ENCODE measurements at regions not wholly inside any gene's neighbourhood (a gene's known extent, or its start where the extent isn't known, plus 50 kb on each side); places are given as distances from the start of the nearest gene placed in this dataset.
A peak's percentile ranks its signal among the peaks of the same experiment; 100 is the strongest.
"Not testable (repeated sequence)": the region's sequence is repeated elsewhere in the genome, so short reads cannot be mapped to it uniquely, and the experiment has no call there.

- Mint-ChIP-seq H3K27me3 (ENCODE audit: unreplicated experiment) (peaks cover 1% of the 10 kb centered on the region), H3K4me3 (ENCODE audit: unreplicated experiment) (no peak overlapping the region), H3K9me3 (ENCODE audit: unreplicated experiment) (peaks cover 19% of the 10 kb centered on the region), H3K27ac (ENCODE audit: unreplicated experiment) (no peak overlapping the region), H3K4me1 (ENCODE audit: unreplicated experiment) (peaks cover 9% of the 10 kb centered on the region), H3K36me3 (ENCODE audit: unreplicated experiment) (no peaks in the 10 kb centered on the region)
- TF ChIP-seq CTCF (IDR thresholded peaks at IDR 0.05) = no peak
- DNase-seq (ENCODE audit: extremely low spot score, unreplicated experiment) = no peak
Measured at GRCh38 chr15:38117781-38118180, 134.9 kb upstream of the SPRED1 start.

GRCh38 chr15:38119865-38120264 is 132.8 kb upstream of the SPRED1 start:
- not testable (repeated sequence) for H3K4me1 Mint-ChIP-seq (ENCODE audit: unreplicated experiment); H3K36me3 Mint-ChIP-seq (ENCODE audit: unreplicated experiment); H3K27me3 Mint-ChIP-seq (ENCODE audit: unreplicated experiment); H3K27ac Mint-ChIP-seq (ENCODE audit: unreplicated experiment); DNase-seq (ENCODE audit: extremely low spot score, unreplicated experiment); H3K4me3 Mint-ChIP-seq (ENCODE audit: unreplicated experiment)
- peaks cover 21% of the 10 kb centered on the region for H3K9me3 Mint-ChIP-seq (ENCODE audit: unreplicated experiment)

- TF ChIP-seq CTCF (IDR thresholded peaks at IDR 0.05) = no peak
- peaks cover 6% of the 10 kb centered on the region for H3K9me3 Mint-ChIP-seq (ENCODE audit: unreplicated experiment)
- no peak for DNase-seq (ENCODE audit: extremely low spot score, unreplicated experiment)
- H3K36me3 Mint-ChIP-seq (ENCODE audit: unreplicated experiment) = no peaks in the 10 kb centered on the region
- H3K27me3 Mint-ChIP-seq (ENCODE audit: unreplicated experiment) = peaks cover 3% of the 10 kb centered on the region
- H3K4me3 Mint-ChIP-seq (ENCODE audit: unreplicated experiment) = no peak overlapping the region
- H3K4me1 Mint-ChIP-seq (ENCODE audit: unreplicated experiment) = peaks cover 33% of the 10 kb centered on the region
- no peak overlapping the region for H3K27ac Mint-ChIP-seq (ENCODE audit: unreplicated experiment)
Measured at GRCh38 chr15:38127306-38127771, 125.3 kb upstream of the SPRED1 start.

- peaks cover 33% of the 10 kb centered on the region for H3K4me1 Mint-ChIP-seq (ENCODE audit: unreplicated experiment)
- H3K36me3 Mint-ChIP-seq (ENCODE audit: unreplicated experiment) = no peaks in the 10 kb centered on the region
- DNase-seq (ENCODE audit: extremely low spot score, unreplicated experiment) = no peak
- no peaks in the 10 kb centered on the region for H3K27me3 Mint-ChIP-seq (ENCODE audit: unreplicated experiment)
- peak overlapping the region; percentile 62 for H3K27ac Mint-ChIP-seq (ENCODE audit: unreplicated experiment)
- no peaks in the 10 kb centered on the region for H3K9me3 Mint-ChIP-seq (ENCODE audit: unreplicated experiment)
- no peak overlapping the region for H3K4me3 Mint-ChIP-seq (ENCODE audit: unreplicated experiment)
- TF ChIP-seq CTCF (IDR thresholded peaks at IDR 0.05) = no peak
Measured at GRCh38 chr15:38128341-38128781, 124.3 kb upstream of the SPRED1 start.

- peaks cover 33% of the 10 kb centered on the region for H3K4me1 Mint-ChIP-seq (ENCODE audit: unreplicated experiment)
- TF ChIP-seq CTCF (IDR thresholded peaks at IDR 0.05) = no peak
- H3K27ac Mint-ChIP-seq (ENCODE audit: unreplicated experiment) = peak overlapping the region; percentile 82
- H3K36me3 Mint-ChIP-seq (ENCODE audit: unreplicated experiment) = no peaks in the 10 kb centered on the region
- no peaks in the 10 kb centered on the region for H3K27me3 Mint-ChIP-seq (ENCODE audit: unreplicated experiment)
- no peak overlapping the region for H3K4me3 Mint-ChIP-seq (ENCODE audit: unreplicated experiment)
- H3K9me3 Mint-ChIP-seq (ENCODE audit: unreplicated experiment) = no peaks in the 10 kb centered on the region
- DNase-seq (ENCODE audit: extremely low spot score, unreplicated experiment) = no peak
Measured at GRCh38 chr15:38128921-38129320, 123.7 kb upstream of the SPRED1 start.
